GM20431 (cell line): ENCODE measurements at regions not wholly inside any gene's neighbourhood (a gene's known extent, or its start where the extent isn't known, plus 50 kb on each side); places are given as distances from the start of the nearest gene placed in this dataset.

Experiments
- in situ Hi-C: fragments of 300-500 bp; cut with MseI, MboI; formaldehyde crosslinking; loops from one replicate; pipeline ENCODE4 v1.15.0; 2020; ENCODE audit warnings: low sequenced_read_pairs; ENCODE audit not compliant: unreplicated experiment

GRCh38 chr12:12010277-12011039 lies 60.3 kb upstream of the BCL2L14 start:
- in situ Hi-C loops = loop anchor here (25.0 kb wide), 1 partner anchor 248 kb away; no protein-coding TSS in a partner anchor

GRCh38 chr12:12011880-12012260 lies 58.9 kb upstream of the BCL2L14 start:
- in situ Hi-C loops = loop anchor here (25.0 kb wide), 1 partner anchor 250 kb away; no protein-coding TSS in a partner anchor

- in situ Hi-C loops = loop anchor here (25.0 kb wide), 1 partner anchor 253 kb away; no protein-coding TSS in a partner anchor
Measured at GRCh38 chr12:12015073-12015685, 55.6 kb upstream of the BCL2L14 start.

GRCh38 chr12:12016284-12017100 lies 54.2 kb upstream of the BCL2L14 start:
- in situ Hi-C loops = loop anchor here (25.0 kb wide), 1 partner anchor 254 kb away; no protein-coding TSS in a partner anchor

- in situ Hi-C loops = loop anchor here (25.0 kb wide), 1 partner anchor 255 kb away; no protein-coding TSS in a partner anchor
Measured at GRCh38 chr12:12017135-12017581, 53.6 kb upstream of the BCL2L14 start.

- in situ Hi-C loops = loop anchor here (25.0 kb wide), 1 partner anchor 255 kb away; no protein-coding TSS in a partner anchor
Measured at GRCh38 chr12:12017798-12018197, 52.9 kb upstream of the BCL2L14 start.

GRCh38 chr12:12018454-12018853 lies 52.3 kb upstream of the BCL2L14 start:
- in situ Hi-C loops = loop anchor here (25.0 kb wide), 1 partner anchor 256 kb away; no protein-coding TSS in a partner anchor

GRCh38 chr12:12019881-12020280 lies 50.9 kb upstream of the BCL2L14 start:
- in situ Hi-C loops = loop anchor here (25.0 kb wide), 1 partner anchor 258 kb away; no protein-coding TSS in a partner anchor

GRCh38 chr12:12020762-12021161 lies 50.0 kb upstream of the BCL2L14 start:
- in situ Hi-C loops = loop anchor here (25.0 kb wide), 1 partner anchor 258 kb away; no protein-coding TSS in a partner anchor
